ENCODE measurements at regions not wholly inside any gene's neighbourhood (a gene's known extent, or its start where the extent isn't known, plus 50 kb on each side); places are given as distances from the start of the nearest gene placed in this dataset.

DNA sequence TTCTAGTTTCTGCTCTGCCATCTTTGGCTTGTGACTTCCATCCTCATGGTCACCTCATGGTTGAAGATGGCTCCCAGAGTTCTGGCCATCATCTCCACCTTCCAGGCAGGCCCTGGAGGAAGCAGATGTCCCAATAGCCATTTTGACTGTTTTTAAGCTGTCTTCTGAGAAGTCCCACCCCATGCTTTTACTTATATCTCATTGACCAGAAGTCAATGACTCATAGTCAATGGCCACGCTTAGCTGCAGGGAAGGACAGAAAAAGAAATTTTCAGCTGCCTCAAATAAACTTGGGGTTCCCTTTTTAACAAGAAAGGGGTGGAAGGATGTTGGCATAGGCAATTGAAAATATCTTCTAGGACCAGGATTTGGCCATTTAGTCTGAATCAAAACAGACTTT, 168.1 kb downstream of the AACS start:
- Mint-ChIP-seq H3K36me3 (ENCODE audit: unreplicated experiment) (no peaks in the 10 kb centered on the region), H3K27me3 (ENCODE audit: unreplicated experiment) (no peaks in the 10 kb centered on the region), H3K4me3 (ENCODE audit: unreplicated experiment) (no peak overlapping the region), H3K27ac (ENCODE audit: unreplicated experiment) (no peak overlapping the region), H3K9me3 (ENCODE audit: unreplicated experiment) (peaks cover 4% of the 10 kb centered on the region), H3K4me1 (ENCODE audit: unreplicated experiment) (no peaks in the 10 kb centered on the region)
- TF ChIP-seq, protein P1, sequence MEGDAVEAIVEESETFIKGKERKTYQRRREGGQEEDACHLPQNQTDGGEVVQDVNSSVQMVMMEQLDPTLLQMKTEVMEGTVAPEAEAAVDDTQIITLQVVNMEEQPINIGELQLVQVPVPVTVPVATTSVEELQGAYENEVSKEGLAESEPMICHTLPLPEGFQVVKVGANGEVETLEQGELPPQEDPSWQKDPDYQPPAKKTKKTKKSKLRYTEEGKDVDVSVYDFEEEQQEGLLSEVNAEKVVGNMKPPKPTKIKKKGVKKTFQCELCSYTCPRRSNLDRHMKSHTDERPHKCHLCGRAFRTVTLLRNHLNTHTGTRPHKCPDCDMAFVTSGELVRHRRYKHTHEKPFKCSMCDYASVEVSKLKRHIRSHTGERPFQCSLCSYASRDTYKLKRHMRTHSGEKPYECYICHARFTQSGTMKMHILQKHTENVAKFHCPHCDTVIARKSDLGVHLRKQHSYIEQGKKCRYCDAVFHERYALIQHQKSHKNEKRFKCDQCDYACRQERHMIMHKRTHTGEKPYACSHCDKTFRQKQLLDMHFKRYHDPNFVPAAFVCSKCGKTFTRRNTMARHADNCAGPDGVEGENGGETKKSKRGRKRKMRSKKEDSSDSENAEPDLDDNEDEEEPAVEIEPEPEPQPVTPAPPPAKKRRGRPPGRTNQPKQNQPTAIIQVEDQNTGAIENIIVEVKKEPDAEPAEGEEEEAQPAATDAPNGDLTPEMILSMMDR (IDR thresholded peaks at IDR 0.05) = no peak
- no peak for DNase-seq (ENCODE audit: extremely low spot score, unreplicated experiment)

DNA sequence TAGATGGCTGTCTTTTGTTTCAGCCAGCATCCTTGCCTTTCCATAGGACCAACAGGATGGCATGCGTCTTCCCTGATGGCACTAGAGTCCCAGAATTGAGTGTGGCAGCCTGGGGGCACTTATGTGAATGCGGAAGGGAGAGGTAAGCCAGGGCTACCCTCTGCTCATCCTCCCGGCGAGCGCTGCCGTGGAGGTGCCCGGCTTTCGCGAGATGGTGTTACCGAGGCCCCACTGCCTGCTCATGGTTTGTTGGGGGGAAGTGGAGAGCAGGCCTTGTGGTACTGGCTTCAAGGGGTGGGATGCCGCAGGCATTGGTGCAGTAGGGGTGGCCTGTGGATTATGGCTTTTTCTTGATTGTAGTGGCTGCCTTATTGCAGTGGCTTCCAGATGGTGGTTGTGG, 174.3 kb downstream of the AACS start:
- Mint-ChIP-seq H3K27ac (ENCODE audit: unreplicated experiment) (no peak overlapping the region), H3K4me1 (ENCODE audit: unreplicated experiment) (no peaks in the 10 kb centered on the region), H3K4me3 (ENCODE audit: unreplicated experiment) (no peak overlapping the region), H3K9me3 (ENCODE audit: unreplicated experiment) (no peaks in the 10 kb centered on the region), H3K36me3 (ENCODE audit: unreplicated experiment) (no peaks in the 10 kb centered on the region), H3K27me3 (ENCODE audit: unreplicated experiment) (peaks cover 4% of the 10 kb centered on the region)
- TF ChIP-seq, protein P1 (IDR thresholded peaks at IDR 0.05) = no peak
- DNase-seq (ENCODE audit: extremely low spot score, unreplicated experiment) = no peak

DNA sequence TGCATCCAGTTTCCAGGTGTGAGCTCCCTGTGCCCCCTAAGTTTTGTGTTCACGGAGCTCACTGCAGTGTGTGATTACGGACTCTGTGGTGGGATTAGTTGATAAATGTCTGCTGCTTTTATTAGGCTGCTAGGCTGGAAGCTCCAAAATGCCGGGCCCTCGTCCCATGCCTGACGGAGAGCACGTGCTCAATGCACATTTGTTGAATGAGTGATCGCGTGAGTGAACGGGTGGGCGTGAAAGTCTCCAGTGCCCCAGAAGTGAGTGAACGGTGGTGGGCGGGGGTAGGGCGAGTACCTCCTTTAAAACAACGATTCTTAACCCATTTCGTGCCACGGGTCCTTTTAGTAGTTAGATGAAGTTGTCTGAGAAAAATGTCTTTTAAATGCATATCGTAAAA, 175.5 kb downstream of the AACS start:
- no peaks in the 10 kb centered on the region for H3K36me3 Mint-ChIP-seq (ENCODE audit: unreplicated experiment)

DNA sequence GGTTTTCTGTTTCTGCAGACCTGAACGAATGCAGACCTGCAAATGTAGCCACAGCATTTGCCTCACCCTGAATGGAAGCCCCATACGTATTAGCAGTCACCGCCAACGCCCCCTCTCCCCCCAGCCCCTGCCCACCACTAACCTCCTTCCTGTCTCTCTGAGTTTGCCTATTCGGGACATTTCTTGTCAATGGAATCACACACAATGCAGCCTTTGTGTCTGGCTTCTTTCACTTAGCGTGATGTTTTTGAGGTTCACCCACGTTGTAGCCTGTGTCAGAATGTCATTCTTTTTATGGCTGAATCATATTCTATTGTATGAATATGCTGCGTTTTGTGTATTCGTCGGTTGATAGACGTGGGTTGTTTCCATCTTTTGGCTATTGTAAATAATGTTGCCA, 178.6 kb downstream of the AACS start:
- Mint-ChIP-seq H3K36me3 (ENCODE audit: unreplicated experiment) (no peaks in the 10 kb centered on the region), H3K9me3 (ENCODE audit: unreplicated experiment) (no peaks in the 10 kb centered on the region), H3K27ac (ENCODE audit: unreplicated experiment) (no peak overlapping the region), H3K4me1 (ENCODE audit: unreplicated experiment) (no peaks in the 10 kb centered on the region), H3K27me3 (ENCODE audit: unreplicated experiment) (peaks cover 4% of the 10 kb centered on the region), H3K4me3 (ENCODE audit: unreplicated experiment) (no peak overlapping the region)
- TF ChIP-seq, protein P1 (IDR thresholded peaks at IDR 0.05) = no peak
- no peak for DNase-seq (ENCODE audit: extremely low spot score, unreplicated experiment)

More for the DNA sequence above, 175.5 kb downstream of the AACS start:
- no peak overlapping the region for H3K4me3 Mint-ChIP-seq (ENCODE audit: unreplicated experiment)
- no peaks in the 10 kb centered on the region for H3K4me1 Mint-ChIP-seq (ENCODE audit: unreplicated experiment)
- TF ChIP-seq, protein P1 (IDR thresholded peaks at IDR 0.05) = no peak
- no peaks in the 10 kb centered on the region for H3K9me3 Mint-ChIP-seq (ENCODE audit: unreplicated experiment)
- no peak for DNase-seq (ENCODE audit: extremely low spot score, unreplicated experiment)
- H3K27ac Mint-ChIP-seq (ENCODE audit: unreplicated experiment) = no peak overlapping the region
- peaks cover 4% of the 10 kb centered on the region for H3K27me3 Mint-ChIP-seq (ENCODE audit: unreplicated experiment)

DNA sequence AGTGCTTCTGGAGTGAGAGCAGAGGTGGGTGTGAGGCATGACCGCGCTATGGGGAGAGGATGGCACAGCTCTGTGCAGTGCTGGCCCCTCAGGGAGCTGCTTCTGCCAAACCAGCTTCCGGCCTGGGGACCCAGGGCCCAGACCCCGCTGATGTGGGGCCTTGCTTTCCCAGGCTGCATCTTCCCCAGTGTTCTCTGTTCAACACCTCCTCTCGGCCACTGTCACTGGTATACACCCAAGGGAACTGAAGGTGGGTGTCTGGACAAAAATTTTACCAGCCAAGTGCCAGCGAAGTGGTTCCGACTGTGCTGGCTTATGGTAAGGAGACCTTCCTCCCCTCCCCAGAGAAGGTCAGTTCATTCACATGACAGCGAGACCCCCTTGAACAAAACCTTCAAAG, 179.1 kb downstream of the AACS start:
- H3K9me3 Mint-ChIP-seq (ENCODE audit: unreplicated experiment) = no peaks in the 10 kb centered on the region
- no peaks in the 10 kb centered on the region for H3K4me1 Mint-ChIP-seq (ENCODE audit: unreplicated experiment)
- H3K27ac Mint-ChIP-seq (ENCODE audit: unreplicated experiment) = no peak overlapping the region
- TF ChIP-seq, protein P1 (IDR thresholded peaks at IDR 0.05) = no peak
- DNase-seq (ENCODE audit: extremely low spot score, unreplicated experiment) = no peak
- no peaks in the 10 kb centered on the region for H3K36me3 Mint-ChIP-seq (ENCODE audit: unreplicated experiment)
- no peak overlapping the region for H3K4me3 Mint-ChIP-seq (ENCODE audit: unreplicated experiment)
- H3K27me3 Mint-ChIP-seq (ENCODE audit: unreplicated experiment) = peaks cover 4% of the 10 kb centered on the region

Data from osteocyte (in vitro differentiated cells).